ENCODE measurements at regions not wholly inside any gene's neighbourhood (a gene's known extent, or its start where the extent isn't known, plus 50 kb on each side); places are given as distances from the start of the nearest gene placed in this dataset.

DNA sequence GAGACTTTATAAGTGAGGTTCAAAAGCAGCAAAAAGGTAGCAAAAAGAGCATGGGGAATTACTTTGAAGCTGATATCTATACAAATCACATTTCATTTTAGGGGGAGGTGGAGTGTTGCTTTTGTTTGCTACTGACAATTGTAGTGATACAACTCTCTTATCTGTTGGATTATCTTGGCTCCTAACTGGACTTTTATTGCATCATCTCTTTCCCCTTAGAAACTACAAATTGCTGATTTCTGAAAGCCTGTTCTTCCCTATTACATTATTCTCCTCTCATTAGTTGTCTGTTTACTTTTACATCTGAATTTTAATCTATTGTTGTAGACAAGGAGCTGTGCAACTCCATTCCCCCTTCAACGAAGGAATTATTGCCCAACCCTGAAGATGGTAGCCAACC is 75.0 kb upstream of the GNPDA2 start:
- H3K27ac ChIP-seq (replicated peaks), result no peak overlapping the region
- no peak overlapping the region for H3K4me3 ChIP-seq (replicated peaks; ENCODE audit: insufficient read depth, low read length)
- H3K27me3 ChIP-seq (ENCODE audit: insufficient read depth, poor library complexity, severe bottlenecking), result no peaks in the 10 kb centered on the region
- TF ChIP-seq, protein P1, sequence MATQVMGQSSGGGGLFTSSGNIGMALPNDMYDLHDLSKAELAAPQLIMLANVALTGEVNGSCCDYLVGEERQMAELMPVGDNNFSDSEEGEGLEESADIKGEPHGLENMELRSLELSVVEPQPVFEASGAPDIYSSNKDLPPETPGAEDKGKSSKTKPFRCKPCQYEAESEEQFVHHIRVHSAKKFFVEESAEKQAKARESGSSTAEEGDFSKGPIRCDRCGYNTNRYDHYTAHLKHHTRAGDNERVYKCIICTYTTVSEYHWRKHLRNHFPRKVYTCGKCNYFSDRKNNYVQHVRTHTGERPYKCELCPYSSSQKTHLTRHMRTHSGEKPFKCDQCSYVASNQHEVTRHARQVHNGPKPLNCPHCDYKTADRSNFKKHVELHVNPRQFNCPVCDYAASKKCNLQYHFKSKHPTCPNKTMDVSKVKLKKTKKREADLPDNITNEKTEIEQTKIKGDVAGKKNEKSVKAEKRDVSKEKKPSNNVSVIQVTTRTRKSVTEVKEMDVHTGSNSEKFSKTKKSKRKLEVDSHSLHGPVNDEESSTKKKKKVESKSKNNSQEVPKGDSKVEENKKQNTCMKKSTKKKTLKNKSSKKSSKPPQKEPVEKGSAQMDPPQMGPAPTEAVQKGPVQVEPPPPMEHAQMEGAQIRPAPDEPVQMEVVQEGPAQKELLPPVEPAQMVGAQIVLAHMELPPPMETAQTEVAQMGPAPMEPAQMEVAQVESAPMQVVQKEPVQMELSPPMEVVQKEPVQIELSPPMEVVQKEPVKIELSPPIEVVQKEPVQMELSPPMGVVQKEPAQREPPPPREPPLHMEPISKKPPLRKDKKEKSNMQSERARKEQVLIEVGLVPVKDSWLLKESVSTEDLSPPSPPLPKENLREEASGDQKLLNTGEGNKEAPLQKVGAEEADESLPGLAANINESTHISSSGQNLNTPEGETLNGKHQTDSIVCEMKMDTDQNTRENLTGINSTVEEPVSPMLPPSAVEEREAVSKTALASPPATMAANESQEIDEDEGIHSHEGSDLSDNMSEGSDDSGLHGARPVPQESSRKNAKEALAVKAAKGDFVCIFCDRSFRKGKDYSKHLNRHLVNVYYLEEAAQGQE (IDR thresholded peaks at IDR 0.05; ENCODE audit: insufficient replicate concordance, low read depth), result no peak
- TF ChIP-seq SPI1 (IDR thresholded peaks at IDR 0.05; ENCODE audit: borderline replicate concordance, low read depth) (no peak), POLR2AphosphoS5 (IDR thresholded peaks at IDR 0.05; ENCODE audit: low read depth) (no peak), GABPA (IDR thresholded peaks at IDR 0.05; ENCODE audit: low read depth) (no peak)
- TF ChIP-seq, protein P2, sequence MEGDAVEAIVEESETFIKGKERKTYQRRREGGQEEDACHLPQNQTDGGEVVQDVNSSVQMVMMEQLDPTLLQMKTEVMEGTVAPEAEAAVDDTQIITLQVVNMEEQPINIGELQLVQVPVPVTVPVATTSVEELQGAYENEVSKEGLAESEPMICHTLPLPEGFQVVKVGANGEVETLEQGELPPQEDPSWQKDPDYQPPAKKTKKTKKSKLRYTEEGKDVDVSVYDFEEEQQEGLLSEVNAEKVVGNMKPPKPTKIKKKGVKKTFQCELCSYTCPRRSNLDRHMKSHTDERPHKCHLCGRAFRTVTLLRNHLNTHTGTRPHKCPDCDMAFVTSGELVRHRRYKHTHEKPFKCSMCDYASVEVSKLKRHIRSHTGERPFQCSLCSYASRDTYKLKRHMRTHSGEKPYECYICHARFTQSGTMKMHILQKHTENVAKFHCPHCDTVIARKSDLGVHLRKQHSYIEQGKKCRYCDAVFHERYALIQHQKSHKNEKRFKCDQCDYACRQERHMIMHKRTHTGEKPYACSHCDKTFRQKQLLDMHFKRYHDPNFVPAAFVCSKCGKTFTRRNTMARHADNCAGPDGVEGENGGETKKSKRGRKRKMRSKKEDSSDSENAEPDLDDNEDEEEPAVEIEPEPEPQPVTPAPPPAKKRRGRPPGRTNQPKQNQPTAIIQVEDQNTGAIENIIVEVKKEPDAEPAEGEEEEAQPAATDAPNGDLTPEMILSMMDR (IDR thresholded peaks at IDR 0.05; ENCODE audit: insufficient read depth, low read length), result no peak
- DNase-seq (ENCODE audit: low read depth in 1 of 2, low spot score in 1 of 2), result no peak

DNA sequence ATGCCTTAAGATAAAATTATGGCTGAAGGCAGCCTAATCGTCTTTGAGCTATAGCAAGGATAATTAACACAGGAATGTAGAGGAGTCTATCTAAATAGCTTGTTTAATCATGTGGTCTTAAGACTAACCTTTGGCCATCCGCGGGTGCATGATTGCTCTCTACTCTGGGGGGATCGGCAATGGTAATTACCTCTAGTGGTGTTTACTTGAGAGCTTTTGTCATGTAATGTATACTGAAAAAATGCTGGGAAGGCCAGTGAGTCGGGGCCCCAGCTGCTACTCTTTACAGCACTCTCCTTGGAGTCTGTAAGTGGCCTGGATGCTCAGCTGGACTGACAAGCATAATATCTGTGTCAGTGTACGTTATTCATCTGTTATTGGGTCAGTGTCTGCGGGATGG is 65.5 kb upstream of the GNPDA2 start:
- Histone ChIP-seq H3K4me3 (replicated peaks; ENCODE audit: insufficient read depth, low read length) (no peak overlapping the region), H3K27me3 (ENCODE audit: insufficient read depth, poor library complexity, severe bottlenecking) (no peaks in the 10 kb centered on the region), H3K27ac (replicated peaks) (no peak overlapping the region)
- TF ChIP-seq SPI1 (IDR thresholded peaks at IDR 0.05; ENCODE audit: borderline replicate concordance, low read depth) (no peak), POLR2AphosphoS5 (IDR thresholded peaks at IDR 0.05; ENCODE audit: low read depth) (no peak), GABPA (IDR thresholded peaks at IDR 0.05; ENCODE audit: low read depth) (no peak)
- TF ChIP-seq, protein P2 (IDR thresholded peaks at IDR 0.05; ENCODE audit: insufficient read depth, low read length), result no peak
- TF ChIP-seq, protein P1 (IDR thresholded peaks at IDR 0.05; ENCODE audit: insufficient replicate concordance, low read depth), result no peak
- no peak for DNase-seq (ENCODE audit: low read depth in 1 of 2, low spot score in 1 of 2)

DNA sequence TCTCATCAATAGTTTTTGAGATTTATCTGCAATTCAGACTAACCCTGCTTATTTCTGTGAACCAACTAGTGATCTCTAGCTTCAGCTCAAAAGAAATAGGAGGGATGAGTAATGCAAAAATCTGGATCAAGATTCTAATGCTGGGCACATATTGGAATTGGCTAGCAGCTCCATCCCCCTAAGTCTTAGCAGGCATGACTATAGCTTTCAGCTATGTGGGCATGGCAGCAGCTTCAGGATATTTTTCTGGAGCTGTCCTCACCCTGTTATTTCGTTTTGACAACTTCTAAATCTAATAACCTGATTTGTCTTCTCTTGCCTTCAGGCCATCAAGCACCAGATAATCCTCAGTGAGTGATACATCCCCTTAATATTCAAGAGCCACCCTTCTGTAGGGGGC is 50.8 kb upstream of the GNPDA2 start:
- no peak overlapping the region for H3K27ac ChIP-seq (replicated peaks)
- TF ChIP-seq, protein P2 (IDR thresholded peaks at IDR 0.05; ENCODE audit: insufficient read depth, low read length), result no peak
- no peak overlapping the region for H3K4me3 ChIP-seq (replicated peaks; ENCODE audit: insufficient read depth, low read length)
- no peaks in the 10 kb centered on the region for H3K27me3 ChIP-seq (ENCODE audit: insufficient read depth, poor library complexity, severe bottlenecking)
- DNase-seq (ENCODE audit: low read depth in 1 of 2, low spot score in 1 of 2), result no peak
